K562 (cell line): ENCODE measurements at regions not wholly inside any gene's neighbourhood (a gene's known extent, or its start where the extent isn't known, plus 50 kb on each side); places are given as distances from the start of the nearest gene placed in this dataset.

Experiments used
- EP300 ChIP-seq: IDR thresholded peaks from 2 replicates; pipeline ENCODE4 v1.6.1; 2012; ENCODE audit warnings: low read length, improper control_type of control experiment
- FIP1L1 ChIP-seq: fragments of 200-400 bp; formaldehyde crosslinking; IDR thresholded peaks from 2 replicates; pipeline ENCODE4 v1.6.1; 2018; ENCODE audit warnings: mild to moderate bottlenecking, low read depth, low read length; ENCODE audit not compliant: poor library complexity, severe bottlenecking
- TBL1XR1 ChIP-seq, 2 experiments: IDR thresholded peaks; 2 replicates each; pipeline ENCODE4 v1.6.1; 2012; ENCODE audit warnings: improper control_type of control experiment in 2 of 2, low read length in 2 of 2, mild to moderate bottlenecking in 1 of 2
- ZNF780A ChIP-seq: fragments of 250-450 bp; sonication (Bioruptor Pico); IDR thresholded peaks from 2 replicates; pipeline ENCODE4 v1.5.0; 2021; ENCODE audit warnings: mild to moderate bottlenecking

DNA sequence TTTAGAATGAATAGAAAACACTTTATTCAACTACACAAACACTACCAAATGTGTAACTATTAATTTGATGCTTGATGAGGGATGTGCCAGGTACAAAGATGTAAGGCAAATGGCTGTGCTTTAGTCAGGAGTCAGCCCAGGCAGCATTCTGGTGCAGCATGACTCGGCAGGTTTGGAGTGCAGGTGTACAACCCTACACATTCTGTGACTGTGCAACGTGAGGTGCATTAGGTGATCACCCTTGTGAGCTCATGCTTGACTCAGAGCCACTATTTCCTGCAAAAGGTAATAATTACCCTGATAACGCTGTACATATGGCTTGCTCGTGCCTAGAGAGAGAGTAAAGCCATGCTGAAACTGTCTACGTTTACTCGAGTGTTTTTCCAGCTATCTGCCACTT lies 288.7 kb upstream of the DSEL start:
- TF ChIP-seq TBL1XR1 (IDR thresholded peaks at IDR 0.05; ENCODE audit: low read length in 2 of 2): no peak
- TF ChIP-seq ZNF780A: no peak
- no peak for TF ChIP-seq EP300
- no peak for TF ChIP-seq FIP1L1
